ENCODE measurements at regions not wholly inside any gene's neighbourhood (a gene's known extent, or its start where the extent isn't known, plus 50 kb on each side); places are given as distances from the start of the nearest gene placed in this dataset.

DNA sequence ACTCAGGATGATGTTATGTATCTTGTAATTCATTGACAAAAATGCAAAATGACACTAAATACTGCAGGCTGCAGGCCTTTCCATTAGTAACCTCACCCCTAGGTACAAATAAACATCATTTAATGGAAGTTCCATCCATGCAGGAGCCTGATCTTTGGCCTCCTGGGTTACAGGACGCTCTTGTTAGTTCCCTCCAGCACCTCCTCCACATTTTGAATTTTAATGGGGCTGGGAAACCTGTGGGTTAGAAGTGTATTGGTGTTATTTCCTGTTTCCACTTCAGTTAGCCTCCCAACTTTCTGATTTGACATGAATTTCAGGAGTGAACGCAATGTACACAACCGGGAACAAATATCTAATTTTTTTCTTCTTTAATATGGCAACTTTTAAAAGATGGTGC, 237.1 kb upstream of the ARGLU1 start:
- TF ChIP-seq EZH2phosphoT487 (IDR thresholded peaks at IDR 0.05; ENCODE audit: borderline replicate concordance, low read length), result no peak
- TF ChIP-seq, protein P1, sequence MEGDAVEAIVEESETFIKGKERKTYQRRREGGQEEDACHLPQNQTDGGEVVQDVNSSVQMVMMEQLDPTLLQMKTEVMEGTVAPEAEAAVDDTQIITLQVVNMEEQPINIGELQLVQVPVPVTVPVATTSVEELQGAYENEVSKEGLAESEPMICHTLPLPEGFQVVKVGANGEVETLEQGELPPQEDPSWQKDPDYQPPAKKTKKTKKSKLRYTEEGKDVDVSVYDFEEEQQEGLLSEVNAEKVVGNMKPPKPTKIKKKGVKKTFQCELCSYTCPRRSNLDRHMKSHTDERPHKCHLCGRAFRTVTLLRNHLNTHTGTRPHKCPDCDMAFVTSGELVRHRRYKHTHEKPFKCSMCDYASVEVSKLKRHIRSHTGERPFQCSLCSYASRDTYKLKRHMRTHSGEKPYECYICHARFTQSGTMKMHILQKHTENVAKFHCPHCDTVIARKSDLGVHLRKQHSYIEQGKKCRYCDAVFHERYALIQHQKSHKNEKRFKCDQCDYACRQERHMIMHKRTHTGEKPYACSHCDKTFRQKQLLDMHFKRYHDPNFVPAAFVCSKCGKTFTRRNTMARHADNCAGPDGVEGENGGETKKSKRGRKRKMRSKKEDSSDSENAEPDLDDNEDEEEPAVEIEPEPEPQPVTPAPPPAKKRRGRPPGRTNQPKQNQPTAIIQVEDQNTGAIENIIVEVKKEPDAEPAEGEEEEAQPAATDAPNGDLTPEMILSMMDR (conservative IDR thresholded peaks at IDR 0.05; ENCODE audit: low read depth, low read length), result no peak

Data from PC-3 (cell line).